ENCODE measurements at regions not wholly inside any gene's neighbourhood (a gene's known extent, or its start where the extent isn't known, plus 50 kb on each side); places are given as distances from the start of the nearest gene placed in this dataset.

DNA sequence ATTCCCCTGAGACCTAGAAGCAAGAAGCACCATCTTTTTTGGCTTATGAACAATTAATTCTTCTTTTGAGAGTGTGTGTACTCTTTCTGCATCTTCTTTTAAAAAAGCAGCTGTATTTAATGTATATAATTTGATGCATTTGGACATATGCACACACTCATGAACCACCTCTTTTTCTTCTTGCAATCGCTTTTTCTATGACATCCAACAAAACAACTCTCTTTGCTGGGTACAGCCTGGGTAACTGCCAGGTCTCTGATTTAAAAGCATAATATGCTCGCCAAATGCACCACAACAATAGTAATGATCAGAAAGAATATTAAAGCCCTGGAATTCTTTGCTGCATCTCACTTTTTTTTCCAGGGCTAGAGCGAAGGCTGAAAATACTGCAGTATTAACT is 97.3 kb downstream of the HAPSTR1 start:
- DNase-seq = no peak

DNA sequence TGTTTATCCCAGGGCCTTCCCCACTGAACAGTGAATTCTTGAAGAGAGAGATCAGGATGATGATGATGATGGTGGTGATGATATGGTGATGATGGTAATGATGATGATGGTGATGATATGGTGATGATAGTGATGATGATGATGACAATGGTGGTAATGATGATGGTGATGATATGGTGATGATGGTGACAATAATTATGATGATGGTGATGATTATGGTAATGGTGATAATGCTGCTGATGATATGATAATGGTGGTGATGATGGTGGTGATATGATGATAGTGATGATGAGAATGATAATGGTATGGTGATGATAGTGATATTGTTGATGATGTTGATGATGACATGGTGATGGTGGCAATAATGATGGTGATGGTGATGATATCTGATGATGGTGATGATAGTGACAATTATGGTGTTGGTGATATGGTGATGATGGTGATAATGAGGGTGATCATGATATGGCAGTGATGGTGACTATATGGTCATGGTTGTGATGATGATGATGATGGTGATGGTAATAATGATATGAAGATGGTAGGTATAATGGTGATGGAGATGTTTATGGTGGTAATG is 99.9 kb downstream of the HAPSTR1 start:
- no peak for DNase-seq

DNA sequence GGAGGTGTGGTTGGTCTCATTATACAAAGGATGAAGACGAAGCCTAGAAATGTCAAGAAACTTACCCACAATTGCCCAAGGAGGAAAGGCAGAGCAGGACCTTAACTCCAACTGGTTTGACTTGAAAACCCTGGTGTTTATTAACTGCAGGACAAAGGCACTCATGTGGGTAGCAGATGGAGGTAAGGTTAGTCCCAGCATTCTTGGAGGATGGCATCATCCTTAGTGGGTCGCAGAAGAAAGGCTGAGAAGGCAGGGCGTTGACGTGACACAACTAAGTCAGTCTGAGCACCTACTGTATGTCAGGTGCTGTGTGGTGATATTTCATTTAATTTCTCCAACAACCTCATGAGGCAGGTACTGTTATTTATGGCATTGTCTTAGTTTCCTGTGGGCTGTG is 101.3 kb downstream of the HAPSTR1 start:
- no peak for DNase-seq

DNA sequence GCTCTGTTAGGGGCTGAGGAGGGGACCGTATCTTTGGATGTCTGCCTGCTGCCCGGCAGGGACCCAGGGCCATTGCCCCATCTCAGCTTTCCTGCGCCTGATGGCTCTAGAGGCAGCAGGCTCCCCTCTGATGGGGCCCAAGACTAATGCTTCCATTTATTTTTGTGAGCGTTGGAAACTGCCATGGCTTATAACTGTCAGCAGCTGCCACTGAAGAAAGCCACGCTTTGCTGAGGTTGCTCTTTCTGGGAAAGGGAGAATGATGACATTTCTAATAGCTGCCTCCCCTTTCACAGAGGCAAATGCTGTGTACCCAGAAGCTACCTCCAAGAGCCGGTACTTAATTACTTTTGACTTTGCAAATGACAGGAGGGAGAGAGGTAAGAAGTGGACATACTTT is 103.8 kb downstream of the HAPSTR1 start:
- no peak for DNase-seq

DNA sequence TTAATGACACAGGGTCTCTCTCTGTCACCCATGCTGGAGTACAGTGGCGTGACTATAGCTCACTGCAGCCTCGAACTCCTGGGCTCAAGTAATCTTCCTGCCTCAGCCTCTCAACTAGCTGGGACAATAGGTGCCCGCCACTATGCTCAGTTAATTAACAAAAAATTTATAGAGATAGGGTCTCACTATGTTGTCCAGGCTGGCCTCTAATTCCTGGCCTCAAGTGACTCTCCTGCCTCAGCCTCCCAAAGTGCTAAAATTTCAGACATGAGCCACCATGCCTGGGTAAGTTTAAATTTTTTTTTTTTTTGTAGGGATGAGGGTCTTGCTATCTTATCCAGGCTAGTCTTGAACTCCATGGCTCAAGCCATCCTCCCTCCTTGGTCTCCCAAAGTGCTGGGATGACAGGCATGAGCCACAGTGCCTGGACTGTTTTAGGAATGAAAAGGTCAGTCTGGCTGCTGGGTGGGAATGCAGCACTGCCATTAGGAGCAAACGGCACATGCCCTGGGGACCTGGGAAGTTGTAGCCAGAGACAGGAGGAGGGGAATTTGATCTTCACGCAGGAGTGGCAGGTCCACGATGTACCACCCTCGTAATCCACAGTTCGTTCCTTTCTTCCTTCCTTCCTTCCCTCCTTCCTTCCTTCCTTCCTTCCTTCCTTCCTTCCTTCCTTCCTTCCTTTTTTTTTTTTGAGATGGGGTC is 106.7 kb downstream of the HAPSTR1 start:
- no peak for DNase-seq

DNA sequence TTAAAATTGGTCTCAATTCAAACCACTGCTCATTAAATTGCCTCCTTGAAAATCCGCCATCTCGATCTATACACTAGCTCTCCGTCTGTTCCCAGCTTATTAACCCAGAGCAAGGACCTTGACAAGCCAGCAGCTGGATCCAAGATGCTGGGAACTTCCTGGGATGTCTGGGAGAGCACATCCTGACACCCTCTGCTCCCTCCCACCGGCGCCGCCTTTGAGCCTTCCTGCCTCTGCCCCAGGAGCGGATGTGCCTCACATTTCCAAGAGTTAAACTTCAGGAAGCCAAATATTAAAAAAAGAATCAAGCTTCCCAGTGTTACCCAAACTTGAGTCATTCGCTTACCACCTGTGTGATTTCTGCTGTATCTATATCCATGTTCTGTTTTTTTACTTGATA is 107.9 kb downstream of the HAPSTR1 start:
- no peak for DNase-seq

DNA sequence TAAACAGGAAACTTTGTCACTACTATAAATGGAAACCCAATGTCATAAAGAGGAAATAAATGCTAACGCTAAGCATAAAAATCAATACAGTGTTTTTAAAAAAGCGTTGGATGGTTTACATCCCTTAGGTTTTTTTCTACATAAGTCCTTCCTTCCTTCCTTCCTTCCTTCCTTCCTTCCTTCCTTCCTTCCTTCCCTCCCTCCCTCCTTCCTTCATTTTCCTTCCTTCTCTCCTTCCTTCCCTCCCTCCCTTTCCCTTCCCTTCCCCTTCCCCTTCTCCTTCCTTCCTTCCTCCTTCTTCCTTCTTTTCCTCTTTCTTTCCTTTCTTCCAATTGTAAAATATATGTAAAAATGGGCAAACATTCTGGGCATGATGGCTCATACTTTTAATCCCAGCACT is 108.3 kb downstream of the HAPSTR1 start:
- no peak for DNase-seq

DNA sequence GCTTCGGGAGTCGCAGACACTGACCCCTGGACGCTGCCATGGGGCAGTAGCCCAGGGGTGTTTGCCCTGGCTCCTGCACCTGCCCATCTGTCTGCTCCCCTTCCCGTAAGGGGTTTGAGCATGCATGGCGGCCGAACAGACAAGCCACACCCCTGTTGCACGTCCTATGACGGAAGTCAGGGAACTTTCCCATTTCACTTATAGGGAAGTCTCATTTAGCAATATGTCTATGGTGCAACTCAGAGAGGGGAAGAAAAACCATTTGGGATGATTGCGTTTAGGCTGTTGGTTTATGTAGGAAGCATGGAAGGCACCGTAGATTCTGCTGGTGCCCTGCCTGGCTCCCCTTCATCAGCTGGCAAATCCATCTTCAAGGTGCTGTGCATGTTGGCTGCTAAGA is 112.5 kb downstream of the HAPSTR1 start:
- no peak for DNase-seq

DNA sequence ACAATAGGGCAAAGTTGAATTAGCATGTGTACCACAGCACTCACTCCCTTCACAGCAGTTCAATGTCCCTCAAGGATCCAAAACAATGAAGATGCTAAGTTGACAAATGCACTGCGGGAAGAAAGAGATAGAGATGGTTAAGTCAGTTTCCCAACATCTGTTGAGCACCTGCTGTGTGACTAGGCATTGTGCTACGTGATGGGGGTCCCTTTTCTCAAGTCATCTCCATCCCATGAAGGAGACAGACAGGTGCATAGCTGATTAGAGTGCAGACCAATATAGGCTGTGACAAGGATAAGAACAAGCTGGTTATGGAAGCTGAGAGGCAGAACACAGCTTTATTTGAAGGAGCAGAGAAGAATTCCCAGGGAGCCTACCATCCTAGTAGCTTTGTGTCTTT is 114.2 kb downstream of the HAPSTR1 start:
- DNase-seq = no peak

DNA sequence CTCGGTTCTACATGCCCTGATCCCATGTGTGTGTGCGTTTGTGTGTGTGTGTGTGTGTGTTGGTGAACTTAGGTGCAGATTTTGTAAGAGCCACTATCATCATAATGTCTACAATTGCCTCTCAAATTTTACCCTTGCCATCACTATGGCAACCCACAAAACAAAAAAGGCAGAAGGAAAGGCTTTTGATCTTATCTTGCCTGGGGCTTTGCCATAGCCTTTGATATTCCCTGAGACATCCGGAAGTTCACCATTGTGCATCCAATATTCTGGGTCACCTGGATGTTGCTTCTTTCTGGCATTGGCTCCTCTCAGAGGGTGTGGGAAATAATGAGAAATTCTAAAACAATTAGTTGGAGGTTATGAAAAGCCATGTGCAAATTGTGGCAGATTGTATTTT is 114.7 kb downstream of the HAPSTR1 start:
- DNase-seq = no peak

DNA sequence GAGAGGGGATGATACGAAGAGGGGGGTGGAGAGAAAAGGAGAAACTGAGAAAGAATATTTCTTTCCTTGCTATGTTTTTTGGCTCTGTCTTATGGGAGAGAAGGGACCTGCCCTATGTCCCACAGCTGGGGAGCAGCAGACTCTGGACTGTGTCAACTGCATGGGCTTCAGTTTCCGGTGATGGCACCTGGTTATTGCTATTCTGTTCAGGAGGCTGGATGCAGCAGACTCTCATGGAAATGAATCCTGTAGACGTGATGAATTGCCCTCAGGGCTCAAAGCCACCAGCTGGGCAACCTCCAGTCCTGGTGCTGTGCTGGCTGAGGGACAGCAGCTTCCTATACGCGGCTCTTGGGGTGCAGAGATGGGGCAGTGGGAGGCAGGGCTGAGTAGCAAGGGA is 121.2 kb downstream of the HAPSTR1 start:
- no peak for DNase-seq

DNA sequence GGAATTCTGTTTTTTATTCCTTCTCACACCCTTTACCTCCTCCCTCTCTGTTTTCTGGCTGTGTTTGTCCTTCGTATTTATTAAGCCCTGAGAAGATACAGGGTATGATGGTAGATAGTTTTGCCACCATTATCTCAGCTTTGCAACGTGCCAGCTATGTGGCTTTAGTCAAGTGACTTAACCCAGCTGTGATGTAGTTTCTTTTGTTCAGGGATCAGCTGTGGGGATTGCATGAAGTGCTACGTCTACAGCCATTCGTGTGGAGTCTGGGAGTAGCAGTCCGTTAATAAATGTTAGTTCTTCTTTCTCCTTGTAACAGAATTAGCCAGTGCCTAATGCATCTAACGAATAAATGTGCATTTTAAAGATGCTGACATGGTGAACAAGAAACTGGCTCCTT is 128.4 kb downstream of the HAPSTR1 start:
- DNase-seq = no peak

DNA sequence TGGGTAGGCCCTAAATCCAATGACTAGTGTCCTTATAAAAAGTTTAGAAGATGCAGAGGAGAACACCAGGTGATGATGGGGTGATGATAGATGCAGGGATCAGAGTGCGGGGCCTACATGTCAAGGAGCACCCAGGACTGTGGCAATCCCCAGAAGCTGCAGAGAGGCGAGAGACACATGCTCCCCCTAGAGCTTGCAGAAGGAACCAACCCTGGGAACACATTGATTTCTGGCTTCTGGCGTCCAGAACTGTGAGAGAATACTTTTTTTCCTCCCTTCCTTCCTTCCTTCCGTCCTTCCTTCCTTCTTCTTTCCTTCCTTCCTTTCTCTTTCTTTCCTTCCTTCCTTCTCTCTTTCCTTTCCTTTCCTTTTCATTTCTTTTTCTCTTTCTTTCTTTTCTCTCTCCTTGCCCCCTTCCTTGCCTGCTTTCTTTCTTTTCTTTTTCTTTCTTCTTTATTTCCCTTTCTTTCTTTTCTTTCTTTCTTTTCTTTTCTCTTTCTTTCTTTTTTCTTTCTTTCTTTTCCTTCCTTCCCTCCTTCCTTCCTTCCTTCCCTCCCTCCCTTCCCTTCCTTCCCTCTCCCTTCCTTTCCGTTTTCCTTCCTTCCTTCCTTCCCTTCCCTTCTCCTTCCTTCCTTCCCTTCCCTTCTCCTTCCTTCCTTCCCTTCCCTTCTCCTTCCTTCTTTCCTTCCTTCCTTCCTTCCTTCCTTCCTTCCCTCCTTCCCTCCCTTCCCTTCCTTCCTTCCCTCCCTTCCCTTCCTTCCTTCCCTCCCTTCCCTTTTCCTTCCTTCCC is 134.3 kb downstream of the HAPSTR1 start:
- no peak for DNase-seq

DNA sequence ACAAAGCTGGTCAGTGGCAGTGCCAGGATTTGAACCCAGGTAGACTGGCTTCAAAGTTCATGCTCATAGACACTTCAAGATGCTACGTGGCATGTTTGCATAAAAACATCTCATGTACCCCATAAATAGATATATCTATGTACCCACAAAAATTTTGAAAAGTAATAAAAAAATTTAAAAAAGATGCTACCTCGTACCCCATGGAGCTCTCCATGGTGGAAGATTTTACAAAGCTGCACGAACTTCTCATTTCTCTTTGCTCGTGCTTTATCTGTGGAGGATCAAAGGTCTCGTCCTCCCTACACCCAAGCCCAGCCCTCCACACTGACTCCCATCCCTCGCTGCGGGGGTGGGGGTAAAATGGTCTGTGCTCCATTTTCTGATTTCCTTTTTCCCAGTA is 135.5 kb downstream of the HAPSTR1 start:
- DNase-seq = no peak

DNA sequence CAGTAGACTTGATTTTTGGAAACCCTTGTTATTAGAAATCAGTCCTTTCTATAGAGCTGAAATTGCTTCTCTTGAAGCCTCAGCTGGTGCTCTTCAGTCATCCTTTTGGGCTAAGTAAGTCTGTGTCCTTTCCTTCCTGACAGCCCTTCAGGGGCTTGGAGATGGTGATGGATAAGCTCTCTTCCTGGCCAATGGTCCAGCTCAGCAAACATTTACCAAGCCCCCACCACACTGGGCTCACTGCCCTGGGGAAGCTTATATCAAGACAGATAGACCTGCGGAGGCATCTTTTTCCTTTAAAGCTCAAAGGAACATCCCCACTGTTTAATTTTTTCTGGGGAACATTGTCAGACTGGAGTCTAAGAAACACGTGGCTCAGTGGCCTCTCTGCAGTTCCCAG is 139.6 kb downstream of the HAPSTR1 start:
- DNase-seq = no peak

DNA sequence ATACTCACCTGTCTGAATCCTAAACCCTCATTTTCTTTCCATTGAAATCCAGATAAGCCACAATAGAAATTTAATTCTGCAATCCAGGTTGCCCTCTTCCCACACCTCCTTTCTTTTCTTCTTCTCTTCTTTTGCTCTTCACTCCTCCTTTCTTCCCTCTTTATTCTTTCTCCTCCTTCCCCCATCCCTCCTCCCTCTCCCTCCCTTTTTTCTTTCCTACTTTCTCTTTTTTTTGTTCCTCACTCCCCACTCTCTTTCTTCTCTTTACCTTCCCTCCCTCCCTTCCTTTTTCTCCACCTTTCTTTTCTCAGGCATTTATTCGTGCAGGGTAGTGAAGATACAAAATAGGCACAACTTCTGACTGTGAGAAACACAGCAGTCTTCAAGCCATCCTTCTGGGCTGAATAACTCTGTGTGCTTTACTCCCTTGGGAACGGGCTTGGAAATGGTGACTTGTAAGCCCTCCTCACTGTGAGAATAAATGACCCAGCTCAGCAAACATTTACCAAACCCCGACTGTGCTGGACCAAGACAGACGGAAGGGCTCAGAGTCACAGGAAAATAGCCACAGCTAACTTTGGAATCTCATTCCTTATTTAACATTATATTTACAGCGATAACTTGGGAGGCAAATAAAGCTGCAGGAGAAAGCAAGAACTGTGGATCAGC is 140.8 kb downstream of the HAPSTR1 start:
- DNase-seq = no peak

DNA sequence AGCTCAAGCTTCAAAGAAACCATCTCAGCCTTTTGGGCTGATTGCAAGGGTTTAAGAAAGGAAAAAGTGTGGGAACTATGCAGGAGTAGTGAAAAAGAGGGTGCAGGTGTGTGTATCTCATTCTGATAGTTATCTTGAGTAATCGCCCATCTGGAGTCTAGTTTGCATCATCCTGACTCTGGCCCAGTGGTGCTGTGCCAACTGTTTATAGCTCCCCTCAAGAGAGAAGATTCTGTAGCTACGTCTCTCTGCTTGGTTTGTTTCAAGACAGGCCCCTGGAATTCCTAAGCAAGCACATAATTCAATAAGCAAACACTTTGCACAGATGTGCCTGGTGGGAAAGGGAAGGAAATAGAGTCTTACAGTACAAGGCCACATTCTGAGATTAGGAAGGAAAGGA is 144.4 kb downstream of the HAPSTR1 start:
- DNase-seq = no peak

DNA sequence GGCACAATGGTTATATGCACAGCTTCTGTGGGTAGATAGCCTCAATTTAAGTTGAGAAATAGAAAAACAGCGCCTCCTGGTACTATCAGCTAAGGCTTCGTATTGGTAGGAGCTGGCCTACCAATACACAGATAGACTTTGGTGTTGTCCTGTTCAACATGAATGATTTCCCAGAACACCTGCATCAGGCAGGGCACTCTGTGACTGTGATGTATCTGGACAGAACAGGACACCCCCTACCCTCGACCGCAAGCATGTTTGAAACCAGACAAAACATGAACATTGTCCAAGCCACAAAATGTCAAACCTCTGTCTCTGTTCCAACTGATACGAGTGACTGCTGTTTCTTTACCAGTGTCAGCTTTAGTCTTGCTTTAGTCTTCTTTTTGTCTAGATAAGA is 144.9 kb downstream of the HAPSTR1 start:
- DNase-seq = no peak

DNA sequence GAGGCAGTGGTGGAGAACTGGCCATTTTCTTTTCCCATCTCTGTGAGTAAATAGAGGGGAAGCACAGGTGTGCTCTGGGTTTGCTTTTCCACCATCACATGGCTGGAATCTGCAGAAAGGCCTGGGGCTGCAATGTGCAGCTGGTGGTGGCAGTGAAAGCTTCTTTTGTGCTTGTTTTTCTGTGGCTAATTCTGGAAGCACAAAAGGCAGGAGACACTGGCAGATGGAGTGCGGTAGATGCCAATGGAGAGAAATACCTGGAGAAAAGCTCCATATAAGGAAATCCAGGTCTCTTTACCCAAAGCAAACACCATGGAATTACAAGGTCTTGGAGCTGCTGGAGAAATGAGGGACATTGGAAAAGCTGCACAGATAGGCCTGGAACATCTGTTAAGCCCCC is 146.9 kb downstream of the HAPSTR1 start:
- DNase-seq = no peak

DNA sequence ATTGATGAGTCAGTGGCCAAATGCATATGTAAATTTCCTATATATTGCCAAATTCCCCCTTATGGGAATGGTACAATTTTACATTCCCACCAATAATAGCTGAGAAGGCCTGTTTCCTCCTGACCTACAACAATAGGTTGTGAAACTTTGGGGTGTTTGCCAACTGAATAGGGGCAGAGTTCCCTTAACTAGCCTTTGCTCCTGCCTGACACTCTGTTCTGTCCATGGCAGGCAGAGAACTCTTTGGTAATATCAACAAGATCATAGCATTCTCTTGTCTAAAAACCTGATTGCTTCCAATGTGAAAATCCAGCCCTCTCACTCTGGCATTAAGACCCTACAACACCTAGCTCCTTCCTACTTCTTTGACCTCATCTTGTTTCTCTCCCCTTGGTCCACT is 149.7 kb downstream of the HAPSTR1 start:
- no peak for DNase-seq

DNA sequence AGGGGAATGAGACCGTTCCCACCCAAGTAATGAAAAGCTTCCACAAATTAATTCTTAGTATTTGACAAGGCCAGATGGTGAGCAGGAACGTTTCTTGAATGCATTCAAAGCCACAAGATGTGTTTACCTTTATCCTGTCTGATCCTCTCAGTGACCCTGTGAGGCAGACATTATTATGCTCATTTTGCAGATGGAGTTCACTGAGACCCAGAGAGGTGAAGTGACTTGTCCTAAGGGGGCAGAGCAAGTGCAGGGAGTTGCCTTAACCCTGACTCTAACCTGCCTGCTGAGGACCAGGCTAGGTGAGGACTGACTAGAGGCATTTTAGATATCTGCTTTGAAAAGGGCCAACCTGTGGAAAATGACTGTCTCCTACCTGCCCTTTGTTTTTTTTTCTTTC is 156.7 kb downstream of the HAPSTR1 start:
- DNase-seq = no peak

DNA sequence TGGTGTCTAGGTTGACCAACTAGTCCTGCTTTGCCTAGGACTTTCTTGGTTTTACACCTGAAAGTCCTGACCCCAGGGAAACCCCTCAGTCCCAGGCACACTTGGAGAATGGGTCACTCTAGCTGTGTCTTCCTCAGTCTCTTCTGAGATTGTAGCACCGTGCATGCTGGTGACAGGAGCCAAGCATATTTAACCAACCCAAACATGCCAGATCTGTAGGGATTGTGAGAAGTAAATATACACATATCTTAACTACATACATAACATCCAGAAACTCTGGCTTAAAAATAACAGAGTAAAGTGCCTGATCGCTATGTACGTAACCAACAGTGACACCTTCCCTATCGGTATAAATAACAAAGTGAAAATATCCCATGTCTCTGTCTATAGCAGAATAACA is 158.1 kb downstream of the HAPSTR1 start:
- DNase-seq = no peak

DNA sequence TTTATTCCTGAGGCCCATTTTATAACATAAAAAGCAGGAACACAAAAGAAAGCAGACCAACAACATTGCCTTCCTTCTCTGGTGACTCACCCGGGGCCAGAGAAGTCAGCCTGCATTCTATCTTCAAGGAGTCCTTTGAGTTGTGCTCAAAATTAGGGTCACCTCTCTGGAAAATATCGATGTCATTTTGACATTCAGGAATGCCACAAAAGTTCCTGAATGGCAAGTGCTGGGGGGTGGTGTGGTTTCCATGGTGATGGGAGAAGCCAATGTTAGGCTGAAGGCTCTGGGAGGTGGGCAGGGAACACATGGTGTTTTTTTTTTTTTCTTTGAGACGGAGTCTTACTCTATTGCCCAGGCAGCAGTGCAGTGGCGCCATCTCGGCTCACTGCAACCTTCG is 159.6 kb downstream of the HAPSTR1 start:
- DNase-seq = no peak

DNA sequence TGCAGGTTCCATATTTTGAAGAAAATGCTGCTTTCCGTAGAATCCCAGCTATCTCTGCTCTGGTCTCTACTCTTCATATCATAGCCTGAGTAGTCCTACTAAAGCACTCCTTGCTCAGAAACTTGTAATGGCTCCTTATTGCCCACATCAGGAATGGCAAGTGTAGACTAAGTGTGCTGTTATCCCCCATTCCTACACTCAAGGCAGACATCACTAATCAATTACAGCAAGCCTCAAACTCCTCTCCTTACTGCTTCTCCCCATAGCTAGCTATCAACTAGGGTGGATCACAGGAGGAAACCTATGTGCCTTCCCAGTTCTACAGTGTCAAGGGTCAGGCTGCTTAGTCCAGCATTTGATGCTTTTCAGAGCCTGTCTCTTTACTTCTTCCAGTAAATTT is 163.4 kb downstream of the HAPSTR1 start:
- DNase-seq = no peak
